Lower leg skin (tissue), 4 donors: ENCODE measurements at regions not wholly inside any gene's neighbourhood (a gene's known extent, or its start where the extent isn't known, plus 50 kb on each side); places are given as distances from the start of the nearest gene placed in this dataset.

ENCODE experiments used
- DNase-seq, 2 donors: peaks; one replicate each; pipeline ENCODE4 v3.0.0-alpha.2; 2019; ENCODE audit warnings: low spot score in 2 of 2
- H3K4me3 ChIP-seq: fragments of 200-600 bp; sonication (generic); 2 replicates; pipeline ENCODE4 v1.5.1; 2017; ENCODE audit warnings: mild to moderate bottlenecking, low read depth; ENCODE audit not compliant: poor library complexity, severe bottlenecking
- CTCF ChIP-seq, 3 donors: fragments of 450-650 bp; IDR thresholded peaks; one replicate each; pipeline ENCODE4 v1.5.1; 2016; ENCODE audit warnings: antibody characterized with exemption in 3 of 3, mild to moderate bottlenecking in 3 of 3, moderate library complexity in 2 of 3
- POLR2A ChIP-seq, 2 donors: fragments of 450-650 bp; IDR thresholded peaks; one replicate each; pipeline ENCODE4 v1.6.1; 2016 to 2017; ENCODE audit warnings: antibody characterized with exemption in 2 of 2, mild to moderate bottlenecking in 1 of 2, moderate library complexity in 1 of 2
- WGBS, 2 donors: methylation state at CpG; one replicate each; pipeline ENCODE4 v1.1.5; 2018; 5-methylcytosine and 5-hydroxymethylcytosine counted together
- intact Hi-C: fragments of 100-400 bp; cut with DNase I; formaldehyde crosslinking; loops from one replicate; pipeline ENCODE4 v1.15.0; 2023; ENCODE audit warnings: low total_unique reads

GRCh38 chr6:140597181-140597580 lies 1222.7 kb upstream of the CITED2 start:
- intact Hi-C loops, result no loop called here
- TF ChIP-seq POLR2A (IDR thresholded peaks at IDR 0.05) (no peak), CTCF (IDR thresholded peaks at IDR 0.05) (no peak)
- WGBS, 2 donors, result 81 to 87% methylated on average over 1 of the region's 1 CpG
- H3K4me3 ChIP-seq, result no peak overlapping the region
- DNase-seq, result no peak

GRCh38 chr6:140594806-140595128 lies 1220.3 kb upstream of the CITED2 start:
- WGBS, 2 donors, result 95% methylated on average over 1 of the region's 1 CpG
- no peak for DNase-seq
- H3K4me3 ChIP-seq, result no peak overlapping the region
- TF ChIP-seq POLR2A (IDR thresholded peaks at IDR 0.05) (no peak), CTCF (IDR thresholded peaks at IDR 0.05) (no peak)
- intact Hi-C loops, result no loop called here

GRCh38 chr6:140592877-140593276 lies 1218.4 kb upstream of the CITED2 start:
- WGBS, 2 donors, result 96% methylated on average over 3 of the region's 3 CpGs
- no peak overlapping the region for H3K4me3 ChIP-seq
- intact Hi-C loops, result no loop called here
- DNase-seq, result no peak
- TF ChIP-seq CTCF (IDR thresholded peaks at IDR 0.05), result no peak

GRCh38 chr6:140590641-140591040 lies 1216.2 kb upstream of the CITED2 start:
- H3K4me3 ChIP-seq, result no peak overlapping the region
- TF ChIP-seq CTCF (IDR thresholded peaks at IDR 0.05), result no peak
- intact Hi-C loops, result no loop called here
- DNase-seq, result no peak

GRCh38 chr6:140586426-140587061 lies 1212.1 kb upstream of the CITED2 start:
- intact Hi-C loops, result no loop called here
- DNase-seq, result no peak
- no peak overlapping the region for H3K4me3 ChIP-seq
- TF ChIP-seq POLR2A (IDR thresholded peaks at IDR 0.05) (no peak), CTCF (IDR thresholded peaks at IDR 0.05) (no peak)
- 67 to 72% methylated on average over 3 of the region's 3 CpGs for WGBS, 2 donors

- intact Hi-C loops, result no loop called here
- no peak for DNase-seq
- H3K4me3 ChIP-seq, result no peak overlapping the region
- TF ChIP-seq CTCF (IDR thresholded peaks at IDR 0.05), result no peak
- TF ChIP-seq POLR2A (IDR thresholded peaks at IDR 0.05), result no peak
- 66 to 91% methylated on average over 1 of the region's 1 CpG for WGBS, 2 donors
Observed at GRCh38 chr6:140581601-140582000, 1207.2 kb upstream of the CITED2 start.
